Gastroesophageal sphincter (tissue), 3 donors: ENCODE measurements at regions not wholly inside any gene's neighbourhood (a gene's known extent, or its start where the extent isn't known, plus 50 kb on each side); places are given as distances from the start of the nearest gene placed in this dataset.

ENCODE experiments used
- CTCF ChIP-seq, 4 experiments: fragments of 200-600 bp in 2 of 4; fragments of 450-650 bp in 2 of 4; sonication (generic) in 1 of 4; IDR thresholded peaks; one replicate each; pipeline ENCODE4 v1.5.1; 2017 to 2019; ENCODE audit warnings: antibody characterized with exemption in 4 of 4, mild to moderate bottlenecking in 2 of 4, moderate library complexity in 2 of 4
- POLR2A ChIP-seq, 2 donors: fragments of 450-650 bp; IDR thresholded peaks; one replicate each; pipeline ENCODE4 v1.6.1; 2017; ENCODE audit warnings: antibody characterized with exemption in 2 of 2, mild to moderate bottlenecking in 2 of 2, moderate library complexity in 1 of 2

- TF ChIP-seq CTCF (IDR thresholded peaks at IDR 0.05) (no peak), POLR2A (IDR thresholded peaks at IDR 0.05) (no peak)
Observed at GRCh38 chr5:88364991-88365390, 96.3 kb upstream of the TMEM161B start.
